GM21619 (cell line): ENCODE measurements at regions not wholly inside any gene's neighbourhood (a gene's known extent, or its start where the extent isn't known, plus 50 kb on each side); places are given as distances from the start of the nearest gene placed in this dataset.

Experiments
- ATAC-seq: cut with Tn5 transposase; IDR thresholded peaks from one replicate; pipeline ENCODE4 v1.9.1; 2021; ENCODE audit not compliant: unreplicated experiment

GRCh38 chr6:14934844-14935243, 311.0 kb upstream of the JARID2 start:
- no peak for ATAC-seq

- no peak for ATAC-seq
Observed at GRCh38 chr6:14936861-14937260, 309.0 kb upstream of the JARID2 start.

- no peak for ATAC-seq
Observed at GRCh38 chr6:14943116-14943515, 302.8 kb upstream of the JARID2 start.

GRCh38 chr6:14944593-14944992, 301.3 kb upstream of the JARID2 start:
- ATAC-seq: no peak

GRCh38 chr6:14945461-14946185, 300.2 kb upstream of the JARID2 start:
- no peak for ATAC-seq

- no peak for ATAC-seq
Observed at GRCh38 chr6:14946753-14947152, 299.1 kb upstream of the JARID2 start.

GRCh38 chr6:14948586-14949245, 297.2 kb upstream of the JARID2 start:
- ATAC-seq: no peak

GRCh38 chr6:14950103-14950969, 295.5 kb upstream of the JARID2 start:
- no peak for ATAC-seq

- no peak for ATAC-seq
Observed at GRCh38 chr6:14950970-14951276, 294.9 kb upstream of the JARID2 start.

GRCh38 chr6:14951704-14952103, 294.2 kb upstream of the JARID2 start:
- ATAC-seq: no peak

- ATAC-seq: no peak
Observed at GRCh38 chr6:14953836-14954235, 292.0 kb upstream of the JARID2 start.

- no peak for ATAC-seq
Observed at GRCh38 chr6:14957355-14958059, 288.4 kb upstream of the JARID2 start.

GRCh38 chr6:14959324-14959885, 286.5 kb upstream of the JARID2 start:
- ATAC-seq: no peak

GRCh38 chr6:14964556-14965270, 281.2 kb upstream of the JARID2 start:
- no peak for ATAC-seq

GRCh38 chr6:14965424-14966075, 280.3 kb upstream of the JARID2 start:
- no peak for ATAC-seq

GRCh38 chr6:14966096-14966905, 279.6 kb upstream of the JARID2 start:
- no peak for ATAC-seq

- ATAC-seq: no peak
Observed at GRCh38 chr6:14966906-14967711, 278.8 kb upstream of the JARID2 start.

GRCh38 chr6:14968056-14968637, 277.7 kb upstream of the JARID2 start:
- ATAC-seq: no peak
